Right renal pelvis (tissue), 4 donors: ENCODE measurements at regions not wholly inside any gene's neighbourhood (a gene's known extent, or its start where the extent isn't known, plus 50 kb on each side); places are given as distances from the start of the nearest gene placed in this dataset.
"Not testable (repeated sequence)": the region's sequence is repeated elsewhere in the genome, so short reads cannot be mapped to it uniquely, and the experiment has no call there.

Experiments
- DNase-seq, 4 donors: peaks; one replicate each; pipeline ENCODE4 v3.0.0-alpha.2; 2013; ENCODE audit warnings: low read depth in 4 of 4, low spot score in 3 of 4, missing footprints in 1 of 4

DNA sequence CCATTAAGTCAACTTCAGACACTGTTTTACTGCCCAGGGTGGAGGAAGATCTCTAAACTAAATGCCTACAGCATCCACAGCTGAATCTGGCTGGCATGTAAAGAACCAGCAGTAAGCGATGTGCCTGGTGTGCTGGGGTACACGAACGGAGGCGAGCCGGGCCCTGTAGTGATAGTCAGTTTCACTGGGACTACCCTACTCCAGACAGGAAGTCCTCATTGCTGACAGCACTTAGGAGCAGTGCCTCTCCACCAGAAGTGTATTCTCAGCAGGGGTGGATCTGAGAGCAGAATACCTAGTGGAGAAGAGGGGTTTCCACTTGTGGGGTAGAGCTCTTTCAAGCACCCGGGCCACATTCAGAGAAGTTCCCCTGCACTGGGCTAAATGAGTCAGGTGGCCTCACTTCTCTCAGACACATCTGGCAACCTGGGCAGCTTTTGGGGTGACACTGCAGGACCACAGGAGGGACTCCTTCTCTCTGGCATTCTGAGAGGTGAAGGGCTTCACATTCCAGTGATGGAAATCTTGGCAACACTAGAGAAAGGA is 290.3 kb upstream of the PLGLB1 start:
- DNase-seq, result not testable (repeated sequence)

DNA sequence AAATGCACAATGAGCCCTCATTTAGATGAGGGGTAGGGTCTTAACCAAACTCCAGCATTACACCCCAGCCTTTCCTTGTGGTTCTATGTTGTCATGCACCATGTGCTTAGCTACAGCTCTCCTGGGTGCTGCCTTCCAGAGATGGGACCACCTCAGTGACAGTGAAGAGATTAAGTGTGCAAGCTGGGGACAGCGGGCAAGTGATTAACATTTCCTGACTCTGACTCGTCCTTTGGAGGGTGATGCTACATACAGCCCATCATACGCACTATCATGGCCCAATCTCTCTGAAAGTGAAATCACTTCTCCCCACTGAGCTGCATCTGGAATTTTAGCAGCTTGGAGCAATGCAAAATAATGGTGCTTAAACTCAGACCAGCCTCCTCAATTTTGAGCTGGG is 293.0 kb upstream of the PLGLB1 start:
- DNase-seq, result not testable (repeated sequence)

DNA sequence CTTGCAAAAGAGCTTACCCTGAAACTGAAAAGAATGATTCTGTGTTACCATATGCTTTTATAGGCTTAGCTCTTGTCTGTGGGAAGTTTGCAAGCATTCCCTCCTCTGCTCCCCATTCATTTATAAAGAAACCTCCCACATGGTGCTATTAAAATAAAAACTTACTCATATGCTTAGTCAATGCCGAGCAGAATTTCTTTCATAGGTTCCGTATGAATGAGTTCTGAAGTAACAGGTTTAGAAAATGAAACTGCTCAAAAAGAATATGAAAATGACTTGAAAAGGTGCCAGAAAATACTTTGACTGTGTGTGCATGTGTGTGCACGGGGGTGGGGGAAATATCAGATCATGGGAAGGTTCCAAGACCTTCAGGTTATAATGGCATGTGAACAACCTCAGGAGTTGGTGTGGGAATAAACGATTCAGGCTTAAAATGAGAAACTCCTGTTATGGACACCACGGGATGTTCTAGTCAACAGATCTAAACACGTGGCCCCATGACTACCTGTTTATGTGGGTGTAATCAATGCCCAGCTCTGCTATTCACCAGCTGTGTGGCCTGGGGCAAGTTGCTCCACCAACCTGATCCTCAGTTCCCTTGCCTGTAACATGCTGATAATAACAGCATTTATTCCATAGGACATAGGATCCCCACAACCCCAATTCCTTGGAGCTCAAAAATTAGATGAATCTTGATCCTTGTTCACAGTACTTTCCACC is 293.7 kb upstream of the PLGLB1 start:
- DNase-seq, result not testable (repeated sequence)

DNA sequence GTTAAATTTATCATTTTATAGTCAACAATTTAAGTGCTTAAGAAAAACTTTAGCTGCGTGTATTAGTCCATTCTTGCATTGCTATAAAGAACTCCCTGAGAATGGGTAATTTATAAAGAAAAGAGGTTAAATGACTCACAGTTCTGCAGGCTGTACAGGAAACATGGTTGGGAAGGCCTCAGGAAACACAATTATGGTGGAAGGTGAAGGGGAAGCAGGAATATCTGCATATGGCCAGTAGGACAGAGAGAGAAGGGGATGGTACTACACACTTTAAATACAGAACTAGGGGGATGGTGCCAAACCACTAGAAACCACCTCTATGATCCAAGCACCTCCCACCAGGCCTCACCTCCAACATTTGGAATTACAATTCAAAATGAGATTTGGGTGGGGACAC is 295.5 kb upstream of the PLGLB1 start:
- DNase-seq, result not testable (repeated sequence)

DNA sequence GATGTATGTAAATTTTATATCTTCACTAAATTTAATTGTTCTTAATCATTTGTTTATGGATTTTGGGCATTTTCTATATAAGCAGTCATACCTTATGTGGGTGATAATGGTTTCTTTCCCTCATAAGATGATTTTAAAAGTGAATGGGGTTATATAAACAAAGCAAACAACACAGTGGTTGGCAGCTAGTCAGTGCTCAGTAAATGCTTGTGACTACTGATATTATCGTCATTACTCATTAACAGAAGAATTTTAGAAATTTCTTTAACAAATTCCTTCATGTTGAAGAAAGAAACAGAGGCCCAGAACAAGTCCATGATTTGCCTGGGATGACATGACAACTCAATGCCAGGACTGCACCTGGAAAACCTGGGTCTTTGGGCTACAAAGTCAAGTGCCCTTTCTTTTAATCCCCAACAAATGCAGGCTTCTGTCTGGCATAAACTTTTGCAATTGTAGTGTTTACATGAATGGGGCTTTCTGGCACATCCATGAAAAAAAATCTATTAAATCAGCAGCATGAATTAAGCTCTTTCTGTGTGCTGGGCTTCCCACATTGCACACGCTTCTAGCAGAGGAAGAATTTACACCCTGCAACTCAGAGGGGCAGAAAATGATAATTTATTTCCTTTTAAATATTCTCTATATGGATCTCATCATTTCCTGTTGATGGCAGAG is 297.3 kb upstream of the PLGLB1 start:
- not testable (repeated sequence) for DNase-seq

DNA sequence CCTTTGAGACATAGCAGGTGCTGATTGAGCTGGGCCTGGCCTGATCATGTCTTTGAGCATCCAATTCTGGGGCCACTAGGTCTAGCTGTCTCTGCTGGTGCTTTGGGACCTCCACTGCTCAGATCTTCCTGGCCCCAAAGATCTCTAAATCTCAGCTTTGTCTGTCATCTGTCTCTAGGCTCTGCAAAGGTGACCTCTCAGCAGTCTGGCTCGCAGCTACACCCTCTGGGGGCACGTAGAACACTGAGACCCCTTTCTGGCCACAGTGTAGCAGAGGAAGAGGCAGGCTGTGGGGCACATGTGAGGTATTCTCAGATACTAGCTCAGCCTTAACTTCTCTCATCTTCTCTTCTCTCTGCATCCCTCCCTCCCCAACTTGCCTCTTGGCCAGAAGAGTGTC is 298.1 kb upstream of the PLGLB1 start:
- DNase-seq, result not testable (repeated sequence)

DNA sequence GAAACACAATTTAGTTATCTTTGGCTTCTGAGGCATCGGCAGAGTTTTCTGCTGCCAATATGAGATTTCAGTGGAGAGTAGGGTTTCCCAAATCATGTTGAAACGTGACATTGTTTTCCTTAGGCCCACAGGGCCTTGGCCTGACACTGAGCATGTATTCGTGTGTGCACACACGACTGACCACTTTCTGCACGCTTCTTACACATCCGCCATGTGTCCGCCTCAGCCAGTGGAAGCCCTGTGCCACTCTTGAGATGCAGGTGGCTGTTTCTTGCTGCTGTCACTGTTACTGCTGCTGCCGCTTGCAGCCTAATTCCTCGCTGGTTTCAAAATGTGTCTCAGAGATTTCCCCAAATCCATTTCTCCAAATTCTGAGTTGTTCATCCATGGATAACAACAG is 299.6 kb upstream of the PLGLB1 start:
- not testable (repeated sequence) for DNase-seq

DNA sequence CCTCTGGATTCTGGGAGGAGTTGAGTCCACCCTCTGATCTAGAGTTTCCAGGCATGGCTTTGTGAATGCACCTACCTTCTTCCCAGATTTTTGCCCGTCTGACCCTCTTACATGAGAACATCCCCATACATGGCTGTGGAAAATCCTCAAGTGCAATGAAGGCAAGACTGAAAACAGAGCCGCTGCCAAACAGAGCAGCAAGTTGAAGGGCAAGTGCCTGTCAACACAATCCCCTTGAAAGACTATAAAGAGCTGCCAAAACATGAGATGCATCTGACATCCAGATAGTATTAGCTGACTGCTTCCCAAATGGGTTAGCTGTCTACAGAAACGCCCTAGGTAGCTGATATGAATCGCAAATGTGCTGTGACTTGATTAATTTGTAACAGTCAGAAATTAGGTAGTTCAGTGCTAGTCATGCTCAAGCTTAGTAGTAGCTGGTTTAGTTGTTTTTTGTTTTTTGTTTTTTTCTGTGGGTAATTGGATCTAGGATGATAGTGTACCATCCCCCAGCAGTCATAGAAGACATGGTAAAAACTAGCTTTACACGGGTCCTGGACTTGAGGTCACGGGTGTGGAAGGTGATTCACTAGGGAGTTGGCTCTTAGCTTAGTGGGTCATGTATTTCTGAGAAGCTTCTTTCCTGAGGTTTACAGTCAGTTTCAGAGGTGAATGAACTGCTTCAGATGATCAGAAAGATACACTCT is 302.8 kb upstream of the PLGLB1 start:
- DNase-seq, result not testable (repeated sequence)

DNA sequence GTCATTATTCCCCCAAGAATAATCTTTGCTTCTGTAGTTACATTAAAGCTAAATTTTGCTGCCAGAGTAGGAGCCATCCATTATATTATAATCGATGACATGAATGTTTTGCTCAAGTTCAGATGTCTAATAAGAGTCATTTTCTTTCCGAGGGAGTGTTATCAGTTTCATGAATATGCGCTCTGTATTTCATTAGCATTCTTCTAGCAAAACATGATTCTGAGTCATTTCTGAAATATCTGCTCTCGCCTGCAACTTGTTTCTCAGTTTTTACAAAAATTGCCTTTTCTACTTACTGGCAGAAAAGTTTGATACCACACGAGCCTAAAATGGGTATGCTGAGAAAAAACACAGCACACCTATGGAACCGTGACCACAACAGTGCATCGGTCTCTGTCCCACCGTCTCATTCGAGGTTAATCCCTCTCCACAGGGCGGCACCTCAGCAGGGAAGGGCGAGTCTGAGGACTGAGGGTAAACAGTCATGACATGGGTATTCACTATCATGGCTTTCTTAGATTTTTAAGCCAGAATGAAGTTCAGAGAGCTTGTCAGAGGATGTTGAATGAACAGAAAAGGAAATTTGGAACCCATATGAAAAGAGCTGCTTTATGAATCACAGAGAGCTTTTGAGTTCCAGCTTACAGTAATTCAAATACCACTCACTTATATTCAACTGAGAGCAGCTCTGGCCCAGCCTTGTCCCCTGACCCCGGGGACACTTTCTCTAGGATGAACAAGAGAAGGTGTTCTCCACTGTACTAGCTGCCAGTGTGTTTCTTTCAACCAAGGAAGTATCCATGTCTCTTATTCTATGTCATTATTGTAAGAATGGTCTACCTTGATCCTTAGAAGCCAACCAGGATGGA is 303.6 kb upstream of the PLGLB1 start:
- not testable (repeated sequence) for DNase-seq

DNA sequence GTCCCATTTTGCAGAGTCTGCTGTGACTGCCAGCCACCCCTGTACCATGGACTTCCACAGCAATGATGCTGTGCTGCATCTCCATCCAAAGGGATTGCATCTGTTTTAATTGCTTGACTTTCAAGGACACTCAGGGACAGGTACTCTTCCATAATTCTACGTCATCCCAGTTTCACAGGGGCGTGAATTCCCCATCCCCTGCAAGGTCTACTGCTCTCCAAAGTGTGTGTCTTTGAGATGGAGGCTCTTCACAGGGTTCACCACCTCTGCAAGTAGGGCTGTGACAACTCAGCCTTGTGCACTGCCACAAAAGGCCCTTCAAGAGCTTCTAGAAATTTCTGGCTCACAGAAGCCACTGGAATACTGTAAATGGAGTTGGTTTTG is 304.3 kb upstream of the PLGLB1 start:
- not testable (repeated sequence) for DNase-seq

DNA sequence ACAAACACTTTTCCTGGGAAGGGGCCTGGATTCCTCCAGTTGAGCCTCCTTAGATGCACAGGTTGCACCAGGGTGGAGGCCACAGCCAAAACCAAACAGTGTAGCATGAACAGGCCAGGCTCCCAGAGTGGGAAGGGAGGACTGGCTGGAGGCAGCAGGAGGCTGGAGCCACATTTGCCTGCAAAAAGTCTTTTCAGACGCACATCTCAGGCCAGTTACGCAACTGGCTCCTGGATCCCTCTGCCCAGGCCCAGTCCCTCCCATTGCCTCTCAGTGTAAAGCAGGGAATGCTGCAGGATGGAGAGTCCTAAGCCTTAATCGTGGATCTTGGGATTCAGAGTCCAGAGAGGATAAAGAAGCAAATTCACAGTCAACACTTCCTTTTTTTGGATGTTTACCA is 305.1 kb upstream of the PLGLB1 start:
- not testable (repeated sequence) for DNase-seq

DNA sequence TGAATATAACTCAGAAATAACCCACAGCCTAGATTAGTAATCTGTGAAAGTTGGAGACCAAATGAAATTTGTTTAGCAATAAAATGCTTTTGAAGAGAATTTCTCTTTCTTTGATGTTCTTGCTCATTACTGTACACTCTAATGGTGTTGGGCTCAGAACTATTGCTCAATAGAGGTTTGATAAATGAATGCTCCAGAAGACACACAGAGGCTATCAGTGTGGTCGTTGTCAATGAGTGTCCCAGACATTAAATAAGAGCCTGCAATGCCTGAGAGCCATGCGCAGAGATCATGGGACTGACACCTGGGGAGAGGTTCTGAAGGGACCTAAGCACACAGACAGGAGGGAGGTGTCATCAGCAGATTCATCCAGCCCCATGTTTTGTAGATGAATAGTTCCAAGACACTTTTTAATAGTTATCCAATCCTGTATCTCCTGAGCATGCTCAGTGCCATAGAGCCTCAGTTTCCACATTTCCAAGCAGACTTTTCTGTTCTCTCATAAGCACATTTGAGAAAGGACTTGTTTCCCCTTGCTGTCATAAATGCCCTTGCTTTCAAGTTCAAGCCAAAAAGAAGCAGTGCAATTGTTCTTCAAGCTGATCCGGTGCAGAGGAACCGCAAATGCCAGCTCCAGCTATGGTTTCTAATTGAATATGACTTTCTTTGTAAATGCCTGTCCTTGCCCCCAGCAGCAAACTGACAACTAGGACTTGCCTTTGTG is 306.2 kb upstream of the PLGLB1 start:
- not testable (repeated sequence) for DNase-seq

DNA sequence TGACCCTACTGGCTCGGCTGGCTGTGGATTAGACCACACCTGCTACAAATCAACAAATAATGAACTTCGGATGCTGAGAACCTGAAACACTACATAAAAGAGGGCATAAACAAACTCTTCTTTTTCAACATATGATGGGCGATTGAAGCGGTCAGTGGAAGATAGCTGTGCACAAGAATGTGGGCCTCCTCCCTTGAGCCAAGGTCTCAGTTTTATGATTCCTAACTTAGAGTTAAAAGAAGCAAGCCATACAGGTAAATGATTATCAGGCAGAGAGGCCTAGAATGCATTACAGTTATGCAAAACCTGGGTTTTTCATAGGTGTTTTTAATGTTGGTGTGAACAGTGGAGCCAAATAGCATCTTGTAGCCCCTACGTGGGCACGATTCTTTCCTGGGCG is 307.9 kb upstream of the PLGLB1 start:
- DNase-seq, result not testable (repeated sequence)

DNA sequence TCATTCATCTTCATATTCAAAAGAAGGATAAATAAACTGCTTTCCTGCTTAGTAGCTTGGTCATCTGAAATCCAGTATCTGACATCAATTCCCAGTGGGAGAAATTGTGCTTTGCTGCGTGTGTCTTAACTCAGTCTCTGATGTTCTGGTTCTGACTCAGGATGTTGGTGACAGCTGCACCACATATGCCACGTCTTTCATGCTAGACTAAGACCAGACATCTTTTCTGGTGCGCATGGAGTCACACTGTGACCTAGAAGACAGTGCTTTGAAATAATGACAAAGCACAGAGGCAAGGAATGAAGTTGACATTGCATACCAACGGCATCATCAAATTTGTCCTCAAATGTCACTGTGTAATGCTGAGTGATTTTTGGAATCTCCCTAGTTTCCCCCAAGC is 308.8 kb upstream of the PLGLB1 start:
- DNase-seq, result not testable (repeated sequence)

DNA sequence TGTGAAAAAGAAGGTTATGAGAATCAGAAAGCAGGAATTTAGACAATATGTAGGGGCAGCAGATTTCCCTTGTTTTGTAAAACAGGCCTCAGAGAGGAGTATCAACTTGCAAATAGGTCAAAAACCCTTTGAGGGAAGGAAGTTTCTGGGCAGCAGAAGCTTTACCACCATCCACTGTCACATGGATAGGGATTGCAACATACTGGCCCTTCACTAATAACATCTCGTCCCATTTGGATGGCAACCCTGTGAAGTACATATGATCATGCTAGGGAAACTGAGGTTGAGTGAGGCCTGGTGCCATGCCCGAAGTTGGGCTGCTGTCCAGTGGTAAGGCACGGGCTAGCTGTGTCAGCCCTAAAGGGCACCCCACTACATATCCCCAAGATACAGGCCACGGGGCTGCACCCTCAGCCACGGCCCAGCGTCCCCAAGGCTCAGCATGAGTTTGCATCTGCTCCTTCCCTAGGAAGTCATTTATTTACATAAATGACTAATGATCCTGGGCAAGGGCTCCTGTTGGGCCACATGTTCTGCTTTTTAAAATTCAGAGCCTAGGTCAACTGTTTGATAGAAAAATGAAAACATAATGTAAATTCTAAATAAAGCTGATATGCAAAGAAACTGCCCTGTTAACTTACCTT is 310.4 kb upstream of the PLGLB1 start:
- DNase-seq, result not testable (repeated sequence)

DNA sequence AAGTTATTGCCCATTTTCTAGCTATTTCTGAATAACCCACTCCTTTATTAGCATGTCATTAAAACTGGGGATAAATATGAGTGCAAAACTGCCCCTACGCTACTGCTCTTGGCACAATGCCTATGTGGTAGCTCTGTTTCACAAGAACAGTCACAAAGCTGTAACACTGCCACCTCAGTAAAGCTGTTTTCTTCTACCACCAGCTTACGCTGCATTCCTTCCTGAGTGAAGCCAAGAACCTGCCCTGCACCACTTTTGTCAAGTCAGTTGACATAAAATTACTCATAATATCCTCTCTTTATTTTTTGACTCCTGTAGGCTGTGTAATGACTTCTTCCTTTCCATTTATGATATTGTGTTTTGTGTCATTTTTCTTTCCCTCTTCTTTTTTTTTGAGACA is 313.2 kb upstream of the PLGLB1 start:
- DNase-seq, result not testable (repeated sequence)

DNA sequence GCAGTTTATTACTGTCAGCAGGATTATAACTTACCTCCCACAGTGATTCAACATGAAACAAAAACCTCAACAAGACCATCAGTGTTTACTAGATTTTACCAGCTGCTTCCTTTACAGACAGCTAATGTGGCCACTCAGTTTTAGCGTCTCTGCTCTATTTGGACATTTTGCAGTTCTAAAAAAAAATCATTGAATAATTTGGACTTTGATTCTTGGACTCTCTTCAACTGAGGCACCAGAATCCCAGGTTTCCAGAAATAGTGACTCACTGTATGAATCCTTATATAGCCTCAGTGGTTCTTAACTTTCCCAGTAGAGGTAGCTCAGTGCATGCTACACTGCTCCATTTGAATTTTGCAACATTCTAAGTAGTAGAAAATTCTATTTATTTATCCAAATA is 317.4 kb upstream of the PLGLB1 start:
- DNase-seq, result not testable (repeated sequence)

DNA sequence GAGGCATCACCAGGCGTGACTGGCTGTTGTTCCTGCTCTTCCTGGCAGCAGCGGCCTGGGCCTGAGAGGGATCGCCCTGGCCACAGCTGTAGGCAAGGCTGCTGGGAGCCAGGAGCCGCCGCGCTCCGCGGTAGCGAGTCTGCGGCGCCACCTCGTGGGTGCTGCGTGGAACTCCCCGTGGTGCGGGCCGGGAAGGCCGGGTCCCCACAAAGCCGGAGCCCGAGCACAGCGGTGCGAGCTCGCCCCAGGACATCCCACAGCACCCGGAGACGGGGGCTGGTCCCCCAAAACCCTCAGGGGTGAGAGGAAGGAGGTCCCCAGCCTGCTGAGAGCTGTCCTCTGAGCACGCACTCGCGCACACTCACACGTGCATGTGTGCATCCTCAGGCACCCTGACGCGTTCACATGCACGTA is 320.0 kb upstream of the PLGLB1 start:
- peak in 2 of 4 donors; percentile 11 to 20 for DNase-seq

DNA sequence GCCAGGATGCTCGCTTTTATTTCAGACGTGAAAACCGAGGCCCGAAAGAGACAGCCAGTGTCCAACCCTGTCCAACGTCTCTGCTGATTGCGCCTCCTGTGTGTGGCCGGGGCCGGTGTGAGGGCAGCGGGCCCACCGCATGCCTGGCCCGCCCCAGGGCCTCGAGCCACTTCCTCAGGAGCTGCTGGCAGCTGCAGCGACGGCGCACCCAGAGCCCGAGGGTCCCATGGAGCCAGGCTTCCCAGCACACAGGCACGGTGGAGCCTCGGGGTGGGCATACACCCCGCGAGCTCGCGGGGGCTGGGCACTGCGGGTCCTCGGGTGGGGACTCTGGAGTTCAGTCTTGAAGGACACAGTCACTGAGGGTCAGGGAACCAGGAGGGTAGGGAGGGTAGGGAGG is 320.5 kb upstream of the PLGLB1 start:
- not testable (repeated sequence) for DNase-seq
